PFSK-1 (cell line): ENCODE measurements at regions not wholly inside any gene's neighbourhood (a gene's known extent, or its start where the extent isn't known, plus 50 kb on each side); places are given as distances from the start of the nearest gene placed in this dataset.

ENCODE experiments used
- POLR2AphosphoS5 ChIP-seq: IDR thresholded peaks from 2 replicates; pipeline ENCODE4 v1.6.1; 2012; ENCODE audit warnings: low read depth, mild to moderate bottlenecking, control low read depth, low read length, moderate library complexity
- REST ChIP-seq, 2 experiments: IDR thresholded peaks; 2 replicates each; pipeline versions ENCODE4 v1.6.1 to v1.8.0; 2011 to 2012; ENCODE audit warnings: low read depth in 2 of 2, low read length in 2 of 2, control low read depth in 1 of 2, inconsistent platforms in 1 of 2, mild to moderate bottlenecking in 1 of 2, moderate library complexity in 1 of 2; ENCODE audit not compliant: insufficient read depth in 1 of 2
- SIN3A ChIP-seq: IDR thresholded peaks from 2 replicates; pipeline ENCODE4 v1.6.1; 2012; ENCODE audit warnings: mild to moderate bottlenecking, low read length, moderate library complexity, borderline replicate concordance; ENCODE audit not compliant: insufficient read depth
- TAF1 ChIP-seq: IDR thresholded peaks from 2 replicates; pipeline ENCODE4 v1.6.1; 2012; ENCODE audit warnings: low read length, control low read depth, borderline replicate concordance; ENCODE audit not compliant: insufficient read depth

GRCh38 chr5:173742432-173742816 is 126.0 kb upstream of the BOD1 start:
- no peak for TF ChIP-seq REST (IDR thresholded peaks at IDR 0.05; ENCODE audit: insufficient read depth in 1 of 2, low read depth in 2 of 2, low read length in 2 of 2)
- no peak for TF ChIP-seq TAF1
- TF ChIP-seq POLR2AphosphoS5: no peak
- no peak for TF ChIP-seq SIN3A
